GM18858 (cell line): ENCODE measurements at regions not wholly inside any gene's neighbourhood (a gene's known extent, or its start where the extent isn't known, plus 50 kb on each side); places are given as distances from the start of the nearest gene placed in this dataset.
"Not testable (repeated sequence)": the region's sequence is repeated elsewhere in the genome, so short reads cannot be mapped to it uniquely, and the experiment has no call there.

Source experiments
- ATAC-seq: cut with Tn5 transposase; IDR thresholded peaks from one replicate; pipeline ENCODE4 v1.9.1; 2021; ENCODE audit not compliant: unreplicated experiment

- ATAC-seq = no peak
Observed at GRCh38 chr2:11950896-11951295, 204.5 kb downstream of the LPIN1 start.

DNA sequence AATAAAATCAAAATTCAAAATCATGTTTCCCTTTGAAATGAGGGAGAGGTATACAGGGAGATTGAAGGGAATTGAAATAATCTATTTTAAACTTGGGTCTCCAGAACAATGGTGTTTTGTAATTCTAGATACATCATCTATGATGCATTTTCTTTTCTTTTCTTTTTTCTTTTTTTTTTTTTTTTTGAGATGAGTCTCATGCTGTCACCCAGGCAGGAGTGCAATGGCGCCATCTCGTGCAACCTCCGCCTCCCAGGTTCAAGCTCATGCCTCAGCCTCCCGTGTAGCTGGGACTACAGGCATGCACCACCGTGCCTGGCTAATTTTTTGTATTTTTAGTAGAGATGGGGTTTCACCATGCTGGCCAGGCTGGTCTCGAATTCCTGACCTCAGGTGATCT, 205.1 kb downstream of the LPIN1 start:
- not testable (repeated sequence) for ATAC-seq

GRCh38 chr2:11953258-11953657, 206.8 kb downstream of the LPIN1 start:
- no peak for ATAC-seq

- ATAC-seq = no peak
Observed at GRCh38 chr2:11955314-11955713, 208.9 kb downstream of the LPIN1 start.

DNA sequence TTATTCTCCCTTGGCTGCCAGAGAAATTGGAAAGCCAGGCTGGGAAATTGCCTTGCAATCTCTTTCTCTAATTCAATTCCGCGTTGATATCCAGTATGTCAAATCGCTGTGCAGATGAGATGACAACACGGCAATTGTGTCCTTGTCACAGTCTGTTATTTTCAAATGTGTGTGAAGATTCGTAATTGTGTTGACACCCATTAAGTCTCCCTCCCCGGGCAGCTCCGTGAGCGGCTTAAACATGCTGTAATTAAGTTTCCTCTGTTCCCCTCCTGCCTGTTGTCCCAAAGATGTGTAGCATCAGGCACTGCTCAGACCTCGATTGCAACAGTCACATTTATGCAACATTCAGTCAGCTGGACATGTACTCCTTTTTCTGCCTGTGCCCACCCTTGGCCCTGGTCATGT, 209.5 kb downstream of the LPIN1 start:
- no peak for ATAC-seq

DNA sequence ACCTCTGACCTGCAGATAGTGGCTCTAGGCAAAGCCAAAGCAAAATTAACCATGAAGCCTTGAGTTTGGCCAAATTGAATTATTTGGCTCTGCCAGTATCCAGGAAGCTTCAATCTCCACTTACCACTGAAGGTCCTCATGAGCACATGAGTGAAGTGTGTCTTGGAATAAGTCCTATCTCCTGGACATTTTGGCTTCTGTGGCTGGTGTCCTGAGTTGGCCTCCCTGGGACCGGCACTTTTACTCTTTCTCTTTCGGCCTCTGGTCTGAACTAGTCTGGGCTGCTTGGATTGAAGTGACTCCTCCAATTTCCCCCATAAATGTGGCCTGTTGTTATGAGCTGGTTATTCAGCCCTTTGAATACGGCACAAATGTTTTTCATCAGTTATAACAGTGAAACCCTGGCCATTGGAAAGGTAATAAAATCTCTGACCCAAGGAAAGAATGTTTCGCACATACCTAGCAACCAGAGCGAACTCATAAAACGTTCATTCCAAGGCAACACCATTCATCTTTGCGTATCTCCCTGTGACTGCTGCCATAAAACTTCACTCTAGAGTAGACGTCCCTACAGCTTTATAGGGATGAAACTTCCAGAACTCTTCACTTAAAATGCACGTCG, 216.4 kb downstream of the LPIN1 start:
- no peak for ATAC-seq

GRCh38 chr2:11963966-11964365, 217.5 kb downstream of the LPIN1 start:
- no peak for ATAC-seq

- no peak for ATAC-seq
Observed at GRCh38 chr2:11967946-11968465, 221.6 kb downstream of the LPIN1 start.

DNA sequence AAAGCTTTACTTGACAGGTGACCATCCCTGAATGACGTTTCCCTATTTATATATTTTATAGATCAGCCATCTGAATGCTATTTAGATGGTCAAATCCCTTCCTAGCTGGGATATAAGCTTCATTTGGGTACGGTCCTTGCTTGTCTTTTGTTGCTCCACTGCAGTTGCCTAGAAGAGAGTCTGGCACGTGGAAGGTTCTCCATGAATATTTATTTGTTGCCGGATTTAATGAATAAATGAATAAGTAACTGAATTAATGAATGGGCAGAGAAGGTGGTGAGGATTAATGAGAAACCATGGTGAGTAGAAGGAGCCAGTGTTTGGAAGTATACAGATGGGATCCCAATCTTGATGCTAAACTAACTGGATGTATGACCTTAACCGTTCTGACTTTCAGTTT, 222.1 kb downstream of the LPIN1 start:
- no peak for ATAC-seq

DNA sequence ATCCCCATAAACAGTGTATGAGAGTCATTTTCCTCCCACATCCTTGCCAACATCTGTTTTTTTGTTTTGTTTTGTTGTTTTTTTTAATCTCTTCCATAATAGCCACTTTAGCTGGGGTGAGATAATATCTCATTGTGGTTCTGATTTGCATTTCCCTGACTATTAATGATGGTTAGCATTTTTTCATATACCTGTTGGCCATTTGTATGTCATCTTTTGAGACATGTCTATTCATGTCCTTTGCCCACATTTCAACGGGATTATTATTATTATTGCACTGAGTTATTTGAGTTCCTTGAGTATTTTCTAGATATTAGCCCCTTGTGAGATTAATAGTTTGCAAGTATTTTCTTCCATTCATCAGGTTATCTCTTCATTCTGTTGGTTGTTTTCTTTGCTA, 223.3 kb downstream of the LPIN1 start:
- ATAC-seq = no peak

DNA sequence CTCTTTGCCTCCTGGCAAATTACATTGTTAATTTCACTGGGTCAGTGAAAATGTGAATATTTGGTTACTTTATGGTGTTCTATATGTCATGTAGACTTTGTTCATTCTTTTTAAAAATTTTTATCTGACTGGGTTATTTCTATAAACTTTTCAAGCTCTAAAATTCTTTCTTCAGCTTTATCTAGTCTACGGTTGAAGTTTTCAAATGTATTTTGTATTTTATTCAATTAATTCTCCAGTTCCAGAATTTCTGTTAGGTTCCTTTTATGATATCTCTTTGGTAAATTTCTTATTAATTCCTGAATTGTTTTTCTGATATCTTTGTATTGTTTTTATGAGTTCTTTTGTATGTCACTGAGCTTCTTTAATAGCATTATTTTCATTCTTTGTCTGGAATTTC, 228.1 kb downstream of the LPIN1 start:
- no peak for ATAC-seq

- no peak for ATAC-seq
Observed at GRCh38 chr2:11975373-11975772, 228.9 kb downstream of the LPIN1 start.

DNA sequence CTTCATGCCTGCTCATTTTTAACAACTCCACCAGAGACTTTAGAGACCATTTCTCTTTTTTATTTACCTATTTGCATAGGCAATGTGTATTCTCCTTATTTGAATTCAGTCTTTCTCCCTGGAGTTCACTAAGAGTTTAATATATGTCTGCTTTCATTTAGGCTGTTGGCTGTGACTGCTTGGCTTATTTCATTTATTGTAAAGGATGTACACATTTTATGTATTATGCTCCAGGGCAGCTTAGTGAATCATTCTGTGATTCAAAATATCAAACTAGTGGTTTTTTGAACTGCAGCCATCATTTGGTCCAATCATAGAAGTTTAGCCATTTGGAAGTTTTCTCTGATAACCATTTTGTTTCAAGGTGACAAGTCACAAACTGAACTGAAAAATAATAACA, 229.6 kb downstream of the LPIN1 start:
- ATAC-seq = no peak

GRCh38 chr2:11977766-11978524, 231.5 kb downstream of the LPIN1 start:
- ATAC-seq = peak; percentile 71

GRCh38 chr2:11980809-11981208, 234.4 kb downstream of the LPIN1 start:
- no peak for ATAC-seq

GRCh38 chr2:11983401-11983800, 237.0 kb downstream of the LPIN1 start:
- no peak for ATAC-seq

- ATAC-seq = no peak
Observed at GRCh38 chr2:11983870-11984269, 237.4 kb downstream of the LPIN1 start.

DNA sequence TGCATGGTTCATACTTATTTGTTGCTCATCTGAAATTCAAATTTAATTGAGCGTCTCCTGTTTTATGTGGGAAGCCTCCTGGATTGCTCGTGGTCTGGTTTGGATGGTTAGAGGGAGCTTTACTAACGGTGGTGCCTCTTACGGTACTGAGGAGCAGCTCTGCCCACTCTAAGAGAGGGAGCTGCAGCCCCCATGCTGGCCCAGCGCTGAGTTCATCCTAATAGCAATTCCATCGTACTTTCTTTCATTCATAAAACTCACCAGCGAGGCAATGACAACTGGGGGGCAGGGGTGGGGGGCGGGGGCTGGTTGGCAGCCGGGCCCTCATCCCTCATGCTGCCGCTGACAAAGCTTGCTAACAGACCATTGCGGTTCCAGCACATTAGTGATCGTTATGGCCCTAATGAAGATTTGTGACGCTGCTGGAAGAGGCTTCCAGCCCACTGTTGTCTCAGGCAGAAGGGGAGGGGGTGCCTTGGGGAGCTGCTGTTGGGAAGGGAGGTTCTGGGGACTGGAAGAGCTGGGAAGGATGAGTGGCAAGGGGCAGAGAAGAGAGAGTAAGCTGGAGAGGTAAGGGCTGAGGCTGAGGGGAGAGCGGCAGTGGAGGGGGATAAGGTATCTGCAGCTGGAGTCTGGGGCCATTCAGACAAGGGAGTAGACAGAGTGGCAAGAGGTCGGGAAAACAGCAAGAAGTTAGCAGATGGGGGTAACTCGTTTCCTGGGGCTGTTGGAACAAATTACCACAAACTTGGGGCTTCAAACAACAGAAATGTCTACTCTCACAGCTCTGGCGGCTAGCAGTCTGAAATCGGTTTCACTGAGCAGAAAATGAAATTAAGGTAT, 238.1 kb downstream of the LPIN1 start:
- ATAC-seq = no peak

- ATAC-seq = no peak
Observed at GRCh38 chr2:11985817-11986566, 239.6 kb downstream of the LPIN1 start.

DNA sequence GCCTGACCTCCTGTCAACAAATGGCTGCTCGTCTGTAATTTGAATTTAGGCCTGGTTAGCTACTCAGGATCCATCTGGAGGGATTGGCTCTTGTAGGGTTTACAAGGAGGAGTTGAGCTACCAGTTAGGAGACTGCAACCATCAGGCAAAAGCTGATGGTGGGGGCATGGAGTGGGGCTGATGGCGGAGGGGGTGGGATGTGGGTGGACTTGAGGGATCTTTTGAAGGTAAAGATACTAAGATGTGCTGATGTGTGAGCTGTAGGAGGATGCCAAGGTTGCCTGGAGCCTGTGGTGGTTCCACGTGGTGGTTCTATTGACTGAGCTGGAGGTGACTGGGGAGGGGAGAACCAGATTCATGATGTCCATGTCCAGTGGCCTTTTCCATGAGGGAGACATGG, 240.7 kb downstream of the LPIN1 start:
- ATAC-seq = no peak
